Esophagus squamous epithelium (tissue), 4 donors: ENCODE measurements at regions not wholly inside any gene's neighbourhood (a gene's known extent, or its start where the extent isn't known, plus 50 kb on each side); places are given as distances from the start of the nearest gene placed in this dataset.

Experiments used
- CTCF ChIP-seq, 6 experiments: fragments of 450-650 bp in 4 of 6; fragments of 200-600 bp in 2 of 6; sonication (generic) in 2 of 6; IDR thresholded peaks; one replicate each; pipeline ENCODE4 v1.5.1; 2016 to 2019; ENCODE audit warnings: antibody characterized with exemption in 6 of 6, mild to moderate bottlenecking in 4 of 6, moderate library complexity in 4 of 6
- POLR2A ChIP-seq, 4 donors: fragments of 450-650 bp; IDR thresholded peaks; one replicate each; pipeline ENCODE4 v1.6.1; 2017; ENCODE audit warnings: antibody characterized with exemption in 4 of 4, mild to moderate bottlenecking in 4 of 4, moderate library complexity in 3 of 4

DNA sequence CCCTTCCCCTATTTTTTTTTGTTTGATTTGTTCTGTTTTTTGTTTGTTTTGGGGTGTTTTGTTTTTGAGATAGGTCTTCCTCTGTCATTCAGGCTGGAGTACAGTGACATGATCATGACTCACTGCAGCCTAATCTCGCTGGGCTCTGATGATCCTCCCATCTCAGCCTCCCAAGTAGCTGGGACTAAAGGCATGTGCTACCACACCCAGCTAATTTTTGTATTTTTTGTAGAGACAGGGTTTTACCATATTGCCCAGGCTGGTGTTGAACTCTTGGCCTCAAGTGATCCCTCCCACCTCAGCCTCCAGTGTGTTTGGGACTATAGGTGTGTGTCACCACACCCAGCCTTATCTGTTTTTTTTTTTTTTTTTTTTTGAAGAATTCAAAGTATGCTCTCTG is 605.4 kb downstream of the DNAH5 start:
- no peak for TF ChIP-seq CTCF (IDR thresholded peaks at IDR 0.05)
- no peak for TF ChIP-seq POLR2A (IDR thresholded peaks at IDR 0.05)
